Hepatocyte (in vitro differentiated cells): ENCODE measurements at regions not wholly inside any gene's neighbourhood (a gene's known extent, or its start where the extent isn't known, plus 50 kb on each side); places are given as distances from the start of the nearest gene placed in this dataset.

Experiments
- DNase-seq: peaks from one replicate; pipeline ENCODE4 v3.0.0-alpha.2; 2016; ENCODE audit warnings: low spot score
- H2AFZ ChIP-seq: fragments of 200-600 bp; sonication (generic); 2 replicates; pipeline ENCODE4 v1.6.0; 2016; ENCODE audit warnings: antibody characterized with exemption, mild to moderate bottlenecking
- H3K27ac ChIP-seq: fragments of 200-600 bp; sonication (generic); 2 replicates; pipeline ENCODE4 v1.5.1; 2016; ENCODE audit warnings: mild to moderate bottlenecking
- H3K27me3 ChIP-seq: fragments of 200-600 bp; sonication (generic); 2 replicates; pipeline ENCODE4 v1.6.1; 2016
- H3K36me3 ChIP-seq: fragments of 200-600 bp; sonication (generic); replicated peaks from 2 replicates; pipeline ENCODE4 v1.5.1; 2016; ENCODE audit warnings: low read depth; ENCODE audit not compliant: insufficient read depth
- H3K4me1 ChIP-seq: fragments of 200-600 bp; sonication (generic); 2 replicates; pipeline ENCODE4 v1.5.1; 2016; ENCODE audit warnings: mild to moderate bottlenecking, moderate library complexity; ENCODE audit not compliant: insufficient read depth
- H3K4me2 ChIP-seq: fragments of 200-600 bp; sonication (generic); 2 replicates; pipeline ENCODE4 v1.6.0; 2016
- H3K4me3 ChIP-seq: fragments of 200-600 bp; sonication (generic); 2 replicates; pipeline ENCODE4 v1.5.1; 2016; ENCODE audit warnings: mild to moderate bottlenecking
- H3K79me2 ChIP-seq: fragments of 200-600 bp; sonication (generic); 2 replicates; pipeline ENCODE4 v1.6.0; 2017; ENCODE audit warnings: mild to moderate bottlenecking
- H3K9me2 ChIP-seq: fragments of 200-600 bp; sonication (generic); replicated peaks from 2 replicates; pipeline ENCODE4 v1.6.0; 2017; ENCODE audit warnings: mild to moderate bottlenecking; ENCODE audit not compliant: insufficient read depth
- H3K9me3 ChIP-seq: fragments of 200-600 bp; sonication (generic); 2 replicates; pipeline ENCODE4 v1.5.1; 2016; ENCODE audit warnings: low read depth, mild to moderate bottlenecking
- H4K20me1 ChIP-seq: fragments of 200-600 bp; sonication (generic); 2 replicates; pipeline ENCODE4 v1.6.0; 2016; ENCODE audit warnings: mild to moderate bottlenecking; ENCODE audit not compliant: insufficient read depth, poor library complexity, severe bottlenecking
- EZH2 ChIP-seq: fragments of 200-600 bp; sonication (generic); IDR thresholded peaks from 2 replicates; pipeline ENCODE4 v1.6.1; 2016; ENCODE audit warnings: antibody characterized with exemption, mild to moderate bottlenecking, borderline replicate concordance
- EZH2phosphoT487 ChIP-seq: fragments of 200-600 bp; sonication (generic); IDR thresholded peaks from one replicate; pipeline ENCODE4 v1.6.1; 2018; ENCODE audit warnings: antibody characterized with exemption, mild to moderate bottlenecking, low read depth, moderate library complexity; ENCODE audit not compliant: unreplicated experiment, severe bottlenecking
- WGBS: methylation state at CpG from one replicate; pipeline ENCODE4 v1.1.6; 2016; ENCODE audit warnings: low lambda C conversion rate; ENCODE audit errors: missing lambda C conversion rate; 5-methylcytosine and 5-hydroxymethylcytosine counted together
- TF ChIP-seq, protein P1 (sequence below): fragments of 200-600 bp; sonication (generic); IDR thresholded peaks from 2 replicates; pipeline ENCODE4 v1.5.1; 2016; ENCODE audit warnings: antibody characterized with exemption, mild to moderate bottlenecking; ENCODE audit not compliant: poor library complexity

DNA sequence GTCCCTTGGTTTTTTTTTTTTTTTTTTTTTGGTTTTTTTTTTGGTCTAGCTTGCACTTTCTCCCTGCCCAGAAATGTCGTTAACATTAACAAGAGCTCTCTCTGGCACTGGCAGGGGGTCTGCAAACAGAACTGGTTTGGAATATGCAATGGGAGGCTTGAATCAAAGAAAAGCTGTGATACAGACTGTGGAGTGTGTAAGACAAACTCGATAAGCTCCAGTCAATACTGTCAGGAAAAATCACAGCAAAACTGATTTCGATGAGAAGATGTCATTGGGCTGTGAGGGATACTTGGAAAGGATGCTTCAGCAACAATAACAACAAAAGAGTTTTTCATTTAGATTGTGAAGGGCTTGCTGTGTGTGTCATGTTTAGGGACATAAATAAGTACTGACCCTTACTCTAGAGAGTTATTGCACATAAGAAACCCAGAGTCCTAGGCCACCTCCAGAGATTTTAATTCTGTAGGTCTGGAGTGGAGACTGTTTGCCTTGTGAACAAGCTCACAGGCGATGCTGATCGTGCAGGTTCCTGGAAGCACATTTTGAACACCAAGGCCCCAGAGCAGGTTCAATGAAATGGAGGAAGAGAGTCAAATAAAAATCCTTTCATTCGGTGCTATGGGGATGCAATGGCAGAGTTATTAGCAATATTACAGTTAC, 470.7 kb upstream of the RBFOX1 start:
- Histone ChIP-seq H3K4me3 (no peak overlapping the region), H3K79me2 (no peaks in the 10 kb centered on the region), H3K9me3 (no peaks in the 10 kb centered on the region), H4K20me1 (no peaks in the 10 kb centered on the region), H3K4me2 (no peak overlapping the region), H2AFZ (no peak overlapping the region), H3K9me2 (no peaks in the 10 kb centered on the region), H3K27ac (no peak overlapping the region), H3K36me3 (no peaks in the 10 kb centered on the region), H3K4me1 (no peaks in the 10 kb centered on the region), H3K27me3 (peaks cover 9% of the 10 kb centered on the region)
- no peak for DNase-seq
- 58% methylated on average over 6 of the region's 6 CpGs for WGBS
- TF ChIP-seq, protein P1, sequence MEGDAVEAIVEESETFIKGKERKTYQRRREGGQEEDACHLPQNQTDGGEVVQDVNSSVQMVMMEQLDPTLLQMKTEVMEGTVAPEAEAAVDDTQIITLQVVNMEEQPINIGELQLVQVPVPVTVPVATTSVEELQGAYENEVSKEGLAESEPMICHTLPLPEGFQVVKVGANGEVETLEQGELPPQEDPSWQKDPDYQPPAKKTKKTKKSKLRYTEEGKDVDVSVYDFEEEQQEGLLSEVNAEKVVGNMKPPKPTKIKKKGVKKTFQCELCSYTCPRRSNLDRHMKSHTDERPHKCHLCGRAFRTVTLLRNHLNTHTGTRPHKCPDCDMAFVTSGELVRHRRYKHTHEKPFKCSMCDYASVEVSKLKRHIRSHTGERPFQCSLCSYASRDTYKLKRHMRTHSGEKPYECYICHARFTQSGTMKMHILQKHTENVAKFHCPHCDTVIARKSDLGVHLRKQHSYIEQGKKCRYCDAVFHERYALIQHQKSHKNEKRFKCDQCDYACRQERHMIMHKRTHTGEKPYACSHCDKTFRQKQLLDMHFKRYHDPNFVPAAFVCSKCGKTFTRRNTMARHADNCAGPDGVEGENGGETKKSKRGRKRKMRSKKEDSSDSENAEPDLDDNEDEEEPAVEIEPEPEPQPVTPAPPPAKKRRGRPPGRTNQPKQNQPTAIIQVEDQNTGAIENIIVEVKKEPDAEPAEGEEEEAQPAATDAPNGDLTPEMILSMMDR, result no peak
- no peak for TF ChIP-seq EZH2
- no peak for TF ChIP-seq EZH2phosphoT487

DNA sequence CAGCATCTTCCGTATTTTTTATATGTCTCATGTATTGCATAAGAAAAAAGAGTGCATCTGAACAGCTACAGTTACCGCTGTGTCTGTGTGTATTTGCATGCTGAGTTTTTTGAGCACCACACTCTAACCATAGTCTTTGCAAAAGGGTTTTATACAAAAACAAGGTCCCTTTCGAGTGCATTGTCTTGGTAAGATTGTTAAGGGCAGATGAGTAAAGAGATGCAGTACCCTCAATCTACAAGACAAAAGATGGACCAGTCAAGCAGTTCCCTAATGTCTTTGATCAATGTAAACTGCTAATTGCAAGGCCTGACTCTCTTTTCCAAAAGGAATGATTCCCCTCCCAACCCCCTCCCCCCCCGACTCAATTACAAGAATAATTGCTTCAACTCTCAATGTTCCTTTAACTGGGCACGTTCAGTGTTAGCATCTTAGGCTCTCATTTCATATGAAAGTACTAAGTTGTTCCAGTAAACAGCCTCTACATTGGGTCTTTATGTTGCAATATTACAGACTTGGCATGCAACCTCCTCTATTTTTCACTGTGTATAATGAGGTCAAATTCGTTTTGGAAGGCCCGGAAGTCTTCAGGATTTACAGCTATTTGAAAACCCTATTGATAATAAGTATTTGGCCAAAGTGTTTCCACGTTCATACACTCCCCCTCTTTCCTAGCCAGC, 471.4 kb upstream of the RBFOX1 start:
- H3K36me3 ChIP-seq, result no peaks in the 10 kb centered on the region
- no peaks in the 10 kb centered on the region for H3K79me2 ChIP-seq
- H3K27ac ChIP-seq, result no peak overlapping the region
- TF ChIP-seq, protein P1, result no peak
- TF ChIP-seq EZH2phosphoT487 (no peak), EZH2 (no peak)
- no peaks in the 10 kb centered on the region for H3K9me2 ChIP-seq
- no peaks in the 10 kb centered on the region for H3K4me1 ChIP-seq
- H3K4me3 ChIP-seq, result no peak overlapping the region
- 26% methylated on average over 7 of the region's 8 CpGs for WGBS
- no peak for DNase-seq
- H4K20me1 ChIP-seq, result no peaks in the 10 kb centered on the region
- H3K9me3 ChIP-seq, result no peaks in the 10 kb centered on the region
- H3K27me3 ChIP-seq, result peaks cover 13% of the 10 kb centered on the region
- H2AFZ ChIP-seq, result no peak overlapping the region
- H3K4me2 ChIP-seq, result no peak overlapping the region

DNA sequence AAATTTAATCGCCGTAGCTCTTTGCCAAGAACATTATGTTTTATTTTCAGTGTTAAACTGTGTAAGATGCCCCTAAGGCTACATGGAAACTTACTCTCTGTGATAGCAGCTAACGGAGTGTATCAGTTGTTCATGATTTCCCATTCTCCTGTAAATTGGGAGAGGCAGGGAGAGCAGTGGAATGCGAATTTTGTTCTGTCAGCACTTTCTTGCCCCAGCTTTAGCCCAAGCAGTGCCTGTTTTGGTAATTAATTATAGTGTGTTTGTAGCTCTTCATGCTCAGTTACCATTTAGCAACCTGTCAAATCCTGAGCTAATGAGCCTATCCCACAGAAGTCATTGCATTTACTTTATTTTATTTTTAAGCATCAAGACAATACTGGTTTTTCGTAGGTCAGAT, 475.1 kb upstream of the RBFOX1 start:
- Histone ChIP-seq H3K27ac (no peak overlapping the region), H3K79me2 (no peaks in the 10 kb centered on the region), H3K4me3 (no peak overlapping the region), H3K4me1 (no peaks in the 10 kb centered on the region), H3K27me3 (peaks cover 13% of the 10 kb centered on the region), H3K9me3 (no peaks in the 10 kb centered on the region), H3K9me2 (no peaks in the 10 kb centered on the region), H4K20me1 (no peaks in the 10 kb centered on the region), H2AFZ (no peak overlapping the region), H3K36me3 (no peaks in the 10 kb centered on the region), H3K4me2 (no peak overlapping the region)
- no peak for DNase-seq
- 58% methylated on average over 5 of the region's 5 CpGs for WGBS
- TF ChIP-seq, protein P1, result no peak
- no peak for TF ChIP-seq EZH2phosphoT487
- TF ChIP-seq EZH2, result no peak
